ENCODE measurements at regions not wholly inside any gene's neighbourhood (a gene's known extent, or its start where the extent isn't known, plus 50 kb on each side); places are given as distances from the start of the nearest gene placed in this dataset.

- DNase-seq = no peak
Observed at GRCh38 chr14:49971156-49972130, 78.6 kb downstream of the ARF6 start.

- DNase-seq = no peak
Observed at GRCh38 chr14:49972131-49972671, 79.3 kb downstream of the ARF6 start.

GRCh38 chr14:49972823-49973222 lies 79.9 kb downstream of the ARF6 start:
- DNase-seq = no peak

- no peak for DNase-seq
Observed at GRCh38 chr14:49975276-49975675, 82.4 kb downstream of the ARF6 start.

- DNase-seq = no peak
Observed at GRCh38 chr14:49975799-49976198, 82.9 kb downstream of the ARF6 start.

- no peak for DNase-seq
Observed at GRCh38 chr14:49977126-49977841, 84.4 kb downstream of the ARF6 start.

- no peak for DNase-seq
Observed at GRCh38 chr14:49980027-49980426, 87.1 kb downstream of the ARF6 start.

GRCh38 chr14:49982082-49982481 lies 89.2 kb downstream of the ARF6 start:
- DNase-seq = no peak

GRCh38 chr14:49982501-49982951 lies 89.6 kb downstream of the ARF6 start:
- DNase-seq = no peak

GRCh38 chr14:49984424-49984823 lies 91.5 kb downstream of the ARF6 start:
- DNase-seq = no peak

GRCh38 chr14:49986343-49987014 lies 93.6 kb downstream of the ARF6 start:
- DNase-seq = no peak

- DNase-seq = no peak
Observed at GRCh38 chr14:49988080-49988990, 95.5 kb downstream of the ARF6 start.

GRCh38 chr14:49989966-49990365 lies 97.1 kb downstream of the ARF6 start:
- no peak for DNase-seq

GRCh38 chr14:49991491-49991890 lies 98.6 kb downstream of the ARF6 start:
- DNase-seq = no peak

- no peak for DNase-seq
Observed at GRCh38 chr14:49992036-49992435, 99.2 kb downstream of the ARF6 start.

- DNase-seq = no peak
Observed at GRCh38 chr14:49992448-49992847, 99.6 kb downstream of the ARF6 start.

- DNase-seq = no peak
Observed at GRCh38 chr14:49992901-49993339, 100.0 kb downstream of the ARF6 start.

- no peak for DNase-seq
Observed at GRCh38 chr14:49993565-49993964, 100.7 kb downstream of the ARF6 start.

- no peak for DNase-seq
Observed at GRCh38 chr14:49994951-49995561, 102.2 kb downstream of the ARF6 start.

- DNase-seq = no peak
Observed at GRCh38 chr14:49997991-49998390, 105.1 kb downstream of the ARF6 start.

- no peak for DNase-seq
Observed at GRCh38 chr14:49999146-49999761, 106.4 kb downstream of the ARF6 start.

Measured in NCI-H187 treated with DMSO at 0.1 percent for 48 hours (cell line).